Chondrocyte (in vitro differentiated cells): ENCODE measurements at regions not wholly inside any gene's neighbourhood (a gene's known extent, or its start where the extent isn't known, plus 50 kb on each side); places are given as distances from the start of the nearest gene placed in this dataset.

Experiments
- DNase-seq: peaks from one replicate; pipeline ENCODE4 v3.0.0; 2021; ENCODE audit warnings: mixed read lengths, low spot score
- H3K27ac Mint-ChIP-seq: one replicate; pipeline ENCODE4 v1.8.0; 2021; ENCODE audit warnings: mild to moderate bottlenecking, moderate library complexity, mixed read lengths; ENCODE audit not compliant: unreplicated experiment
- H3K27me3 Mint-ChIP-seq: 2 replicates; pipeline ENCODE4 v1.8.0; 2021; ENCODE audit warnings: low read depth, mixed read lengths
- H3K36me3 Mint-ChIP-seq: 2 replicates; pipeline ENCODE4 v1.8.0; 2021; ENCODE audit warnings: low read depth, mixed read lengths
- H3K4me1 Mint-ChIP-seq: 2 replicates; pipeline ENCODE4 v1.8.0; 2021; ENCODE audit warnings: low read depth, mild to moderate bottlenecking, mixed read lengths
- H3K4me3 Mint-ChIP-seq: one replicate; pipeline ENCODE4 v1.8.0; 2021; ENCODE audit warnings: mild to moderate bottlenecking, moderate library complexity, mixed read lengths; ENCODE audit not compliant: unreplicated experiment
- H3K9me3 Mint-ChIP-seq: 2 replicates; pipeline ENCODE4 v1.8.0; 2021; ENCODE audit warnings: low read depth, mixed read lengths
- TF ChIP-seq, protein P1 (sequence below): fragments of 200-600 bp; sonication (generic); IDR thresholded peaks from 2 replicates; pipeline ENCODE4 v1.5.0; 2021; ENCODE audit warnings: antibody characterized with exemption, mild to moderate bottlenecking, moderate library complexity

DNA sequence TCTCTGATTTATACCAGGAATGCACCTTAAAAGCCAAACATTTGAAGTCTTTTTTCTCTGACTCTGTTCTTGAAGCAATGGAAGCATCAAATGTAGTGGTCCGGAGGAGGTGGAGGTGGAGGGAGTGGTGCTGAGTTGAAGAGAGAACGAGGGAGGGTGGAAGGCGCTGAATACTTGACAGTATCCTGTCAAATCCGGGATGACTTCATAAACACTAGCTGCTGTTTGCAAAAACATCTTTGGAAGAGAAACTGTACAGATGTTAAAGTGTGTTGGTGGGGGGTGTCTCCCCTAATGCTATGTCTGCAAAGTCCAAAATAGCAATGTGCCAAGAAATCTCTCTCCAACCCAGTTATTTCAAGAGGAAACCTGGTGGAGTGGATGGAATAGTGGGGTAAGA lies 328.5 kb upstream of the AUTS2 start:
- Mint-ChIP-seq H3K4me1 (peaks cover 3% of the 10 kb centered on the region), H3K4me3 (no peak overlapping the region), H3K27me3 (peaks cover 14% of the 10 kb centered on the region), H3K36me3 (no peaks in the 10 kb centered on the region), H3K9me3 (peaks cover 2% of the 10 kb centered on the region), H3K27ac (no peak overlapping the region)
- DNase-seq = no peak
- TF ChIP-seq, protein P1, sequence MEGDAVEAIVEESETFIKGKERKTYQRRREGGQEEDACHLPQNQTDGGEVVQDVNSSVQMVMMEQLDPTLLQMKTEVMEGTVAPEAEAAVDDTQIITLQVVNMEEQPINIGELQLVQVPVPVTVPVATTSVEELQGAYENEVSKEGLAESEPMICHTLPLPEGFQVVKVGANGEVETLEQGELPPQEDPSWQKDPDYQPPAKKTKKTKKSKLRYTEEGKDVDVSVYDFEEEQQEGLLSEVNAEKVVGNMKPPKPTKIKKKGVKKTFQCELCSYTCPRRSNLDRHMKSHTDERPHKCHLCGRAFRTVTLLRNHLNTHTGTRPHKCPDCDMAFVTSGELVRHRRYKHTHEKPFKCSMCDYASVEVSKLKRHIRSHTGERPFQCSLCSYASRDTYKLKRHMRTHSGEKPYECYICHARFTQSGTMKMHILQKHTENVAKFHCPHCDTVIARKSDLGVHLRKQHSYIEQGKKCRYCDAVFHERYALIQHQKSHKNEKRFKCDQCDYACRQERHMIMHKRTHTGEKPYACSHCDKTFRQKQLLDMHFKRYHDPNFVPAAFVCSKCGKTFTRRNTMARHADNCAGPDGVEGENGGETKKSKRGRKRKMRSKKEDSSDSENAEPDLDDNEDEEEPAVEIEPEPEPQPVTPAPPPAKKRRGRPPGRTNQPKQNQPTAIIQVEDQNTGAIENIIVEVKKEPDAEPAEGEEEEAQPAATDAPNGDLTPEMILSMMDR = no peak

DNA sequence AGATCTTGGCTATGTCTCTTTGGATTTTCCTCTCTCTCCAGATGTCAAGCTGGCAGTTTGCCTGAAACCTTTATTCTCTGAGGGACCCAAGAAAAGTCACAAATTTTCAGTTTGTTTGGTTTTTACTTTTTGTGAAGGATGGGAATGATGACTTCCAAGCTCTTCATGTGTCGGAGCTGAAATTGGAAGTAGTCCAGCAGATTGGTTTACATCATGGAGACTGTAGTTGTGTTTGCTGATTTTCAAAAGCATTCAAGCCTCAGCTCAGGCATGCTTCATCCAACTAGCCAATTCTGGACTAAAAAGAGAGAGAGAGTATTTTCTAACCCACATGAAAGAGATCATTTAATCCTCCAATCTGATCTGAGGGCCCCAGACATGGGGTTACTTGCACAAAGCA lies 326.2 kb upstream of the AUTS2 start:
- Mint-ChIP-seq H3K4me1 (peaks cover 7% of the 10 kb centered on the region), H3K36me3 (no peaks in the 10 kb centered on the region), H3K4me3 (no peak overlapping the region), H3K27me3 (peaks cover 13% of the 10 kb centered on the region), H3K27ac (no peak overlapping the region), H3K9me3 (peaks cover 2% of the 10 kb centered on the region)
- no peak for DNase-seq
- TF ChIP-seq, protein P1 = no peak

DNA sequence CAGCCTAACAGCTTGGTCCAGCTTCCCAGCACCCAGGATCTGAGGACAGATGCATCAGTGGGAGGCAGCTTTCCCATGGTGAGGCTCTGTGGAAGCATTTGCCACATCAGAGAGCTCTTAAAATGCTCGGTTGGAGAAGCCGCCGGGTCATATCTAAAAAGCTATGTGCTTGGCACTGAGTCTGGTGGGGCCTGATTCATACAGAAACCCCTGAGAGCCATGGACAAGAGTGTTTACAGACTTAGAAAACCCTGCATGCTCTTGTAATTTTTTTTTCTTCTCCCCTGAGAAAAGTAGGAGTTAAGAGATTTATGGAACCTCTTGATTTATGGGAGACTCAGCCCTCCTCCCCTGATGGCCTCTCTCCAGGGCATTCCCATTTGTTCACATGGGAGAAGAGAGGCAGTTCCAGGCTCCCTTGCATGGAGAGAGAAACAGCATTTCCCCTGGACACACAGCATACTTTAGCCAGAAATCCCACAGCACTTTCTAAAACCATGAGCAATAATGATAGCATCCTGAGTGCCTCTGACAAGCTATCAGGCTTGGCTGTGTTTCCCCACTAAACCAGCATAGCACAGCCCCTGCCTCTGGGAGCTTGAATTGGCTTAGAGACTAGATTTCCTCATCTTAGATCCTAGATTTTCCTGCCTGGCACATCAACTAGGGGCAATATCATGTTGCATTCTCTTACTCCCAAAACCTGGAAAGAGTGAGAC lies 322.1 kb upstream of the AUTS2 start:
- TF ChIP-seq, protein P1 = no peak
- Mint-ChIP-seq H3K9me3 (peaks cover 3% of the 10 kb centered on the region), H3K4me3 (no peak overlapping the region), H3K4me1 (peaks cover 7% of the 10 kb centered on the region), H3K27me3 (peaks cover 10% of the 10 kb centered on the region), H3K36me3 (no peaks in the 10 kb centered on the region), H3K27ac (no peak overlapping the region)
- DNase-seq = no peak

DNA sequence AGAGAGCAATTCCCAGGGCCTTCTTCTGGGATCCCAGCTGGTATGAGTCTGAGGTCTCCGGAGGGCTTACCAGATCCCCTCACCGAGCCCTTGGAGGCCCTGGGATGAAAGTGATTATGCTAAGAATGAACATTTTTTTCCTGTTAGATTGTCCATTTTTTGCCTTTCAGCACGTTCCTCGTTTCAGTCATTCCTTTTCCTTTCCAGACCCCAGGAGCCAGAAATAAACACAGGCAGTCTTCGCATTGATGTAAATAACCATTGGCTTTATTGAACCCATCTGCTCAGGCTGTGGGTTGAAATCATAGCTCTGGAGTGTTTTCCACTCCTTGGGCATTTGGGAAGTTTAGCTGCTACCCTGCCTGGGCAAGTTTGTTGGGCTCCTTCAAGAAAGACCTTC lies 320.9 kb upstream of the AUTS2 start:
- Mint-ChIP-seq H3K27me3 (peaks cover 9% of the 10 kb centered on the region), H3K4me3 (no peak overlapping the region), H3K27ac (no peak overlapping the region), H3K4me1 (peaks cover 7% of the 10 kb centered on the region), H3K9me3 (peaks cover 6% of the 10 kb centered on the region), H3K36me3 (no peaks in the 10 kb centered on the region)
- TF ChIP-seq, protein P1 = no peak
- no peak for DNase-seq

DNA sequence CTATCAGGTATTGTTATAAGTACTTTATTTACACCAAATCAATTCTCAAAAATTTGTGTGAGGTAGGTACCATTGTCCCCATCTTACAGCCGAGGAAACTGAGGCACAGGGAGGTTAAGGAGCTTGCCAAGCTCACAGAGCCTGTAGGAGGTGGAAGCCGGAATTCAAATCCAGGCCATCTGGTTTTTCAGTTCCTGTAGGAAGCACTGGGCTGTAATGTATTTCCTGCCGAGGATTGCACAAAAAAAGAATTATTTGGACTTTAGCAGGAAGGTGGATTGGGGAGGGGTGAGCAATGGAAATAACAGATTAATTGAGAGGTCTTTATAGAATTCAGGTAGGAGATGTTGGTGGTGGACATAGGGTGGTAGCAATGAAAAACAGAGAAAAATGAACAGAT lies 315.3 kb upstream of the AUTS2 start:
- no peak for DNase-seq
- H3K36me3 Mint-ChIP-seq = no peaks in the 10 kb centered on the region
- TF ChIP-seq, protein P1 = no peak
- no peak overlapping the region for H3K27ac Mint-ChIP-seq
- peaks cover 4% of the 10 kb centered on the region for H3K9me3 Mint-ChIP-seq
- no peak overlapping the region for H3K4me3 Mint-ChIP-seq
- peaks cover 3% of the 10 kb centered on the region for H3K27me3 Mint-ChIP-seq
- H3K4me1 Mint-ChIP-seq = peaks cover 8% of the 10 kb centered on the region
